Sigmoid colon (tissue), 6 donors: ENCODE measurements at regions not wholly inside any gene's neighbourhood (a gene's known extent, or its start where the extent isn't known, plus 50 kb on each side); places are given as distances from the start of the nearest gene placed in this dataset.
"Not testable (repeated sequence)": the region's sequence is repeated elsewhere in the genome, so short reads cannot be mapped to it uniquely, and the experiment has no call there.

Experiments used
- DNase-seq: peaks from one replicate; pipeline ENCODE4 v3.0.0-alpha.2; 2019
- H3K27ac ChIP-seq, 4 donors: fragments of 200-600 bp; sonication (generic); one replicate each; pipeline ENCODE4 v1.5.1; 2016 to 2019; ENCODE audit warnings: mild to moderate bottlenecking in 1 of 4
- H3K27me3 ChIP-seq, 3 donors: fragments of 200-600 bp; sonication (generic); one replicate each; pipeline ENCODE4 v1.5.1; 2019; ENCODE audit warnings: mild to moderate bottlenecking in 1 of 3
- H3K36me3 ChIP-seq, 4 donors: fragments of 200-600 bp; sonication (generic); one replicate each; pipeline ENCODE4 v1.5.1; 2016 to 2019
- H3K4me1 ChIP-seq, 4 donors: fragments of 200-600 bp; sonication (generic); one replicate each; pipeline ENCODE4 v1.5.1; 2017 to 2019
- H3K4me3 ChIP-seq, 4 donors: fragments of 200-600 bp; sonication (generic); one replicate each; pipeline ENCODE4 v1.5.1; 2017 to 2019; ENCODE audit warnings: mild to moderate bottlenecking in 2 of 4, moderate library complexity in 1 of 4
- H3K9me3 ChIP-seq, 4 donors: fragments of 200-600 bp in 3 of 4; sonication (generic) in 3 of 4; one replicate each; pipeline versions ENCODE4 v1.5.1 to v1.6.1; 2013 to 2019
- EP300 ChIP-seq, 4 donors: sonication (generic); formaldehyde crosslinking; IDR thresholded peaks; one replicate each; pipeline ENCODE4 v1.6.1; 2017; ENCODE audit warnings: antibody characterized with exemption in 4 of 4
- POLR2A ChIP-seq, 2 donors: fragments of 450-650 bp; IDR thresholded peaks; one replicate each; pipeline ENCODE4 v1.6.1; 2016; ENCODE audit warnings: antibody characterized with exemption in 2 of 2, mild to moderate bottlenecking in 2 of 2, moderate library complexity in 2 of 2
- POLR2AphosphoS5 ChIP-seq, 4 donors: sonication (generic); formaldehyde crosslinking; IDR thresholded peaks; one replicate each; pipeline ENCODE4 v1.6.1; 2017; ENCODE audit warnings: antibody characterized with exemption in 4 of 4
- WGBS, 2 donors: extraction: QIAGEN DNeasy Blood & Tissue Kit; methylation state at CpG; one replicate each; pipeline ENCODE4 v1.1.7; 2013; 5-methylcytosine and 5-hydroxymethylcytosine counted together
- intact Hi-C: fragments of 100-400 bp; cut with DNase I; formaldehyde crosslinking; loops from one replicate; pipeline ENCODE4 v1.15.1; 2023
- TF ChIP-seq, protein P1 (sequence below), 4 experiments: fragments of 450-650 bp in 3 of 4; fragments of 200-600 bp in 1 of 4; IDR thresholded peaks; one replicate each; pipeline ENCODE4 v1.5.1; 2016 to 2019; ENCODE audit warnings: antibody characterized with exemption in 4 of 4, mild to moderate bottlenecking in 3 of 4, moderate library complexity in 2 of 4
- donor health status: healthy with polysubstance abuse.
- donor health status: healthy.

DNA sequence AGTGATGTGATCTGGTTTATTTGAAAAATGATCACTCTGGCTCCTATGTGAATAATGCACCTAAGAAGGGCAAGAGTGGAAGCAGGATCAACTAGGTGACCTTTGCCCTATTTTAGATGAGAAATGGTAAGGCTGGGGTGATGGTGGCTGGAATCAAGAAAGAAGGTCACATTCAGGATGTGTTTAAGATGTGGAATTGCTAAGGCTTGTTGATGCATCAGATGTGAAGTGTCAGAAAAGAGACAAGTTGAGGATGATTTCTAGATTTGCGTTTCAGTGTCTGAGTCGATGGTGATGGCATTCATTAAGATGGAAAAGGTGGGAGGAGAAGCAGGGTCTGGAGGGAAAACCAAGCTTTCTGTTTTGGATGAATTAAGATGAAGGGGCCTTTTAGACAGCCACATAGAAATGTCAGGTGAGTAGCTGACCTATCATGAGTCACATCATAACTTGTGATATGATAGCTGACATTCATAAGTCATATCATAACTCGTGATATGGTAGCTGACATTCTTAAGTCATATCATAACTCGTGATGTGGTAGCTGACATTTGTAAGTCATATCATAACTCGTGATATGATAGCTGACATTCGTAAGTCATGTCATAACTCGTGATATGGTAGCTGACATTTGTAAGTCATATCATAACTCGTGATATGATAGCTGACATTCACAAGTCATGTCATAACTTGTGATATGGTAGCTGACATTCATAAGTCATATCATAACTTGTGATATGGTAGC lies 101.2 kb upstream of the SEC11C start:
- no peak for DNase-seq
- intact Hi-C loops: no loop called here
- H3K4me3 ChIP-seq: no peak overlapping the region
- H3K36me3 ChIP-seq: no peaks in the 10 kb centered on the region
- WGBS, 2 donors: 83 to 89% methylated on average over 8 of the region's 8 CpGs
- no peak overlapping the region for H3K27ac ChIP-seq
- H3K9me3 ChIP-seq: no peaks in the 10 kb centered on the region
- H3K4me1 ChIP-seq: peaks cover 0 to 14% (median 11%) of the 10 kb centered on the region in 4 donors
- no peaks in the 10 kb centered on the region for H3K27me3 ChIP-seq
- no peak for TF ChIP-seq POLR2AphosphoS5 (IDR thresholded peaks at IDR 0.05)
- TF ChIP-seq, protein P1, sequence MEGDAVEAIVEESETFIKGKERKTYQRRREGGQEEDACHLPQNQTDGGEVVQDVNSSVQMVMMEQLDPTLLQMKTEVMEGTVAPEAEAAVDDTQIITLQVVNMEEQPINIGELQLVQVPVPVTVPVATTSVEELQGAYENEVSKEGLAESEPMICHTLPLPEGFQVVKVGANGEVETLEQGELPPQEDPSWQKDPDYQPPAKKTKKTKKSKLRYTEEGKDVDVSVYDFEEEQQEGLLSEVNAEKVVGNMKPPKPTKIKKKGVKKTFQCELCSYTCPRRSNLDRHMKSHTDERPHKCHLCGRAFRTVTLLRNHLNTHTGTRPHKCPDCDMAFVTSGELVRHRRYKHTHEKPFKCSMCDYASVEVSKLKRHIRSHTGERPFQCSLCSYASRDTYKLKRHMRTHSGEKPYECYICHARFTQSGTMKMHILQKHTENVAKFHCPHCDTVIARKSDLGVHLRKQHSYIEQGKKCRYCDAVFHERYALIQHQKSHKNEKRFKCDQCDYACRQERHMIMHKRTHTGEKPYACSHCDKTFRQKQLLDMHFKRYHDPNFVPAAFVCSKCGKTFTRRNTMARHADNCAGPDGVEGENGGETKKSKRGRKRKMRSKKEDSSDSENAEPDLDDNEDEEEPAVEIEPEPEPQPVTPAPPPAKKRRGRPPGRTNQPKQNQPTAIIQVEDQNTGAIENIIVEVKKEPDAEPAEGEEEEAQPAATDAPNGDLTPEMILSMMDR (IDR thresholded peaks at IDR 0.05): no peak
- TF ChIP-seq EP300 (IDR thresholded peaks at IDR 0.05): no peak
- TF ChIP-seq POLR2A (IDR thresholded peaks at IDR 0.05): no peak

DNA sequence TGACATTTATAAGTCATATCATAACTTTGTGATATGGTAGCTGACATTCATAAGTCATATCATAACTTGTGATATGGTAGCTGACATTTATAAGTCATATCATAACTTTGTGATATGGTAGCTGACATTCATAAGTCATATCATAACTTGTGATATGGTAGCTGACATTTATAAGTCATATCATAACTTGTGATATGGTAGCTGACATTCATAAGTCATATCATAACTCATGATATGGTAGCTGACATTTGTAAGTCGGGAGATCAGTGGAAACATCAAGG lies 100.7 kb upstream of the SEC11C start:
- H3K27ac ChIP-seq, H3K27me3 ChIP-seq, H3K36me3 ChIP-seq, H3K4me3 ChIP-seq, H3K9me3 ChIP-seq, DNase-seq, intact Hi-C loops: not testable (repeated sequence)
- peaks cover 0 to 14% (median 11%) of the 10 kb centered on the region in 4 donors for H3K4me1 ChIP-seq
- 81 to 86% methylated on average over 1 of the region's 1 CpG for WGBS, 2 donors

DNA sequence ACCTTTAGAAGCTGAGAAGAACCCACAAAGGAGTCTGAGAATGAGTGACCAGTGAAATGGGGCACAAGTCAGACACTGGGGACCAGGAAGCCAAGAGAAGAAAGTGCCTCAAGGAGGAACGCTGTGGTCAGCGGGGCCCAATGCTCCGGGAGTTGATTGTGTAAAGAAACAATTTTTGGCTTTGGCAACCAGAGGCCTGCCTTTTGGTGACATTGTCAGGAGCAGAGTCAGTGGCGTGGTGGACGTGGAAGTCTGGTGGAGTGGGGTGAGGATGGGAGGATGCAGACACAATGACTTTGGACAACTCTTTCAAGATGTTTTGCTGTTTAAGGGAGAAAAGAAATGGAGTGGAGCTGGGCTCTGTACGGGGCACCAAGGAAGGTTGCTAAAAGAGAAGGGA lies 100.2 kb upstream of the SEC11C start:
- intact Hi-C loops: no loop called here
- Histone ChIP-seq H3K4me3 (no peak overlapping the region), H3K36me3 (no peaks in the 10 kb centered on the region), H3K27ac (no peak overlapping the region), H3K27me3 (no peaks in the 10 kb centered on the region), H3K9me3 (no peaks in the 10 kb centered on the region), H3K4me1 (peaks cover 0 to 14% (median 11%) of the 10 kb centered on the region in 4 donors)
- DNase-seq: no peak
- 96 to 97% methylated on average over 6 of the region's 6 CpGs for WGBS, 2 donors
- no peak for TF ChIP-seq POLR2AphosphoS5 (IDR thresholded peaks at IDR 0.05)
- no peak for TF ChIP-seq EP300 (IDR thresholded peaks at IDR 0.05)
- TF ChIP-seq, protein P1 (IDR thresholded peaks at IDR 0.05): no peak
- TF ChIP-seq POLR2A (IDR thresholded peaks at IDR 0.05): no peak

DNA sequence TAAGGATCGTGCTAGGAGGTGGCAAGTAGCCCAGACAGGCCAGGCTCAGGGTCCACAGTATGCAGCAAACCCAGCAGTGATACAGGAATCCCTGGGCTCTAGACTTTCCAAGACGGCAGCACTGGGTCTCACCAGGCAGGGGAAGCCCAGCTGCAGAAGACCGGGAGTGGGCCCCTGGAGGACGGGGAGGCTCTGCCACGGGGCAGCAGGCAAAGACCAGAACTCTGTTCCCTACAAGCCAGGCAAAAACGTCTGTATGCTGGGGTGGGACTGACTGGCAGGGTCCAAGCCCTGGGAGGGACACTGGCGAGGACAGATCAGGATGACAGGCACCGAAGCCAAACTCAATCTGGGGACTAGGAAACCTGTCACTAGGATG lies 98.9 kb upstream of the SEC11C start:
- Histone ChIP-seq H3K4me3 (no peak overlapping the region), H3K9me3 (no peaks in the 10 kb centered on the region), H3K36me3 (no peaks in the 10 kb centered on the region), H3K27ac (no peak overlapping the region), H3K27me3 (no peaks in the 10 kb centered on the region), H3K4me1 (peaks cover 0 to 14% (median 11%) of the 10 kb centered on the region in 4 donors)
- intact Hi-C loops: no loop called here
- TF ChIP-seq EP300 (IDR thresholded peaks at IDR 0.05) (no peak), POLR2AphosphoS5 (IDR thresholded peaks at IDR 0.05) (no peak), POLR2A (IDR thresholded peaks at IDR 0.05) (no peak)
- TF ChIP-seq, protein P1 (IDR thresholded peaks at IDR 0.05): no peak
- no peak for DNase-seq
- WGBS, 2 donors: 90 to 92% methylated on average over 8 of the region's 8 CpGs

DNA sequence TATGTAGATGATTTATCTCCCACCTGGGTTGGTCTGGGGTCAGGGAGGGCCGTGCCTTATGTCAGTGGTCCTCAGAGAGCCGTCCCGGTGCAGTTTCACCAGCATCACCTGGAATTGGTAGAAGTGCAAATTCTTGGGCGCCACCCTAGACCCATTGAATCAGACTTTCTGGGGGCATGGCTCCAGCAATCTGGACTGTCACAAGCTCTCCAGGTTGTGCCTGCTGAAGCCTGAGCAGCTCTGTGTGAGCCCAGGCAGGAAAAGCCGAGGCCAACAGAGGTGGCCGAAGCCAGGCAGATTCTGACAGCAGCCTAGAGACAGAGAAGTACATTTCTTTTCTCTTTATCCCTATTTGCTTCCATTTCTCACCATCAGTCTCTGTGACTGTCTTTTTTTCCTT lies 98.4 kb upstream of the SEC11C start:
- Histone ChIP-seq H3K9me3 (no peaks in the 10 kb centered on the region), H3K36me3 (no peaks in the 10 kb centered on the region), H3K4me3 (no peak overlapping the region), H3K27me3 (no peaks in the 10 kb centered on the region), H3K4me1 (peaks cover 0 to 14% (median 11%) of the 10 kb centered on the region in 4 donors), H3K27ac (no peak overlapping the region)
- intact Hi-C loops: no loop called here
- no peak for DNase-seq
- TF ChIP-seq POLR2A (IDR thresholded peaks at IDR 0.05) (no peak), POLR2AphosphoS5 (IDR thresholded peaks at IDR 0.05) (no peak), EP300 (IDR thresholded peaks at IDR 0.05) (no peak)
- TF ChIP-seq, protein P1 (IDR thresholded peaks at IDR 0.05): no peak
- 85% methylated on average over 6 of the region's 6 CpGs for WGBS, 2 donors
